ENCODE measurements at regions not wholly inside any gene's neighbourhood (a gene's known extent, or its start where the extent isn't known, plus 50 kb on each side); places are given as distances from the start of the nearest gene placed in this dataset.
"Not testable (repeated sequence)": the region's sequence is repeated elsewhere in the genome, so short reads cannot be mapped to it uniquely, and the experiment has no call there.

DNA sequence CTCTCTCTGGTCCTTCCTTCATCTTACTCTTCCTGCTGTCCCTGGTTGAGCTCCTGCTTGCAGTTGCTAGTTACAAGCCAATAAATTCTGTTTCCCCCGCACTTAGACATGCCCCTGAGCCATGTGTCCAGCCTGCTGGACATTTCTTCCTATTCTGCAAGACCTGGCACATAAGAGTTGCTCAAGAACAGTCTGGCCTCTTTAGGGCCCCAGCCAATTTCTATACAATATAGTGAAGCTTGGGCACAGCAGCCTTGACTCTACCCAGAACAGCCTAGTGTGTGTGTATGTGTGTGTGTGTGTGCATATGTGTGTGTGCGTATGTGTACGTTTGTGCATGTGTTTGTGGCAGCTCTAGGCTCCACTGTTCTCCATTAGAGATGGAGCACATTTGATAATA is 276.0 kb downstream of the CYRIA start:
- H2BK120ac ChIP-seq (replicated peaks; ENCODE audit: low read depth, low read length), result no peak overlapping the region
- DNase-seq (ENCODE audit: low read depth in 1 of 2, low spot score in 2 of 2), result no peak
- H4K20me1 ChIP-seq (replicated peaks in 1 of 2; ENCODE audit: control insufficient read depth in 1 of 2, insufficient read depth in 2 of 2, low read length in 2 of 2), result no peaks in the 10 kb centered on the region
- no peaks in the 10 kb centered on the region; a peak in 1 of 8 replicates for H3K36me3 ChIP-seq (ENCODE audit: control insufficient read depth in 2 of 4, insufficient read depth in 4 of 4, low read length in 3 of 4)
- TF ChIP-seq PHF8 (conservative IDR thresholded peaks at IDR 0.05; ENCODE audit: low read depth, low read length), result no peak
- no peak overlapping the region for H3K23ac ChIP-seq (ENCODE audit: insufficient read length)
- H3K4me3 ChIP-seq (ENCODE audit: extremely low read depth in 1 of 4, insufficient read depth in 2 of 4, low read depth in 3 of 4, low read length in 4 of 4), result no peak overlapping the region
- H2BK12ac ChIP-seq (ENCODE audit: low read depth, low read length), result no peak overlapping the region
- no peaks in the 10 kb centered on the region; a peak in 1 of 7 replicates for H3K4me1 ChIP-seq (replicated peaks in 1 of 4; ENCODE audit: control insufficient read depth in 3 of 4, insufficient read depth in 4 of 4, low read length in 3 of 4)
- H3K27me3 ChIP-seq (replicated peaks in 1 of 4; ENCODE audit: control insufficient read depth in 3 of 4, extremely low read depth in 1 of 4, insufficient read depth in 3 of 4, low read length in 3 of 4), result no peaks in the 10 kb centered on the region
- no peak overlapping the region for H4K5ac ChIP-seq (ENCODE audit: insufficient read length, low read depth, low read length)
- no peak overlapping the region for H3K18ac ChIP-seq (ENCODE audit: extremely low read depth, low read length)
- ChIA-PET CTCF (ENCODE audit: partially characterized antibody) (interaction anchor here (0.6 to 1.6 kb wide), 3 partner anchors 22 to 705 kb away, joined by 3 to 4 read pairs (median 3); no protein-coding TSS in a partner anchor), POLR2A (ENCODE audit: partially characterized antibody) (no interaction called here)
- no peak overlapping the region for H2AFZ ChIP-seq (ENCODE audit: low read length)
- no peak overlapping the region for H2BK5ac ChIP-seq (ENCODE audit: low read depth, low read length)
- no peak overlapping the region for H4K91ac ChIP-seq (replicated peaks; ENCODE audit: insufficient read length, low read length)
- peaks cover 3% of the 10 kb centered on the region; the same call in 1 of the 2 replicates for H3K23me2 ChIP-seq (ENCODE audit: low read depth, low read length)
- H3K9ac ChIP-seq (replicated peaks in 1 of 4; ENCODE audit: extremely low read depth in 1 of 4, low read depth in 3 of 4, low read length in 3 of 4), result no peak overlapping the region
- H4K8ac ChIP-seq (ENCODE audit: extremely low read depth, insufficient read depth, low read length), result no peak overlapping the region
- H3K14ac ChIP-seq (ENCODE audit: insufficient read length), result no peak overlapping the region
- H3K4me2 ChIP-seq (ENCODE audit: insufficient read depth in 1 of 2, low read depth in 2 of 2, low read length in 2 of 2), result no peak overlapping the region
- no peak overlapping the region for H2BK15ac ChIP-seq (ENCODE audit: low read length)
- H2BK20ac ChIP-seq (ENCODE audit: low read length), result no peak overlapping the region
- no peak overlapping the region for H3K4ac ChIP-seq (replicated peaks; ENCODE audit: insufficient read length, low read depth, low read length)
- H3K79me1 ChIP-seq (ENCODE audit: low read depth, low read length), result no peaks in the 10 kb centered on the region
- WGBS, 2 experiments (ENCODE audit: extremely low coverage in 1 of 2, insufficient coverage in 1 of 2, insufficient read length in 1 of 2, insufficient replicate concordance in 2 of 2, low coverage in 1 of 2, low lambda C conversion rate in 2 of 2, missing lambda C conversion rate in 1 of 2), result 80% methylated on average over 3 of the region's 3 CpGs; no CpG with 5 or more reads in 1 of the 2 experiments
- H3K27ac ChIP-seq (ENCODE audit: low read depth, low read length), result no peak overlapping the region
- no peak for FAIRE-seq
- no peak overlapping the region for H3K56ac ChIP-seq (replicated peaks; ENCODE audit: insufficient read length, low read depth, low read length)
- H2AK5ac ChIP-seq (ENCODE audit: low read depth, low read length), result no peak overlapping the region
- no peaks in the 10 kb centered on the region for H3K9me3 ChIP-seq (ENCODE audit: insufficient read depth in 2 of 2, low read depth in 1 of 2, low read length in 1 of 2)
- H3K79me2 ChIP-seq (ENCODE audit: control insufficient read depth in 1 of 2, insufficient read depth in 2 of 2, low read length in 2 of 2), result no peaks in the 10 kb centered on the region

DNA sequence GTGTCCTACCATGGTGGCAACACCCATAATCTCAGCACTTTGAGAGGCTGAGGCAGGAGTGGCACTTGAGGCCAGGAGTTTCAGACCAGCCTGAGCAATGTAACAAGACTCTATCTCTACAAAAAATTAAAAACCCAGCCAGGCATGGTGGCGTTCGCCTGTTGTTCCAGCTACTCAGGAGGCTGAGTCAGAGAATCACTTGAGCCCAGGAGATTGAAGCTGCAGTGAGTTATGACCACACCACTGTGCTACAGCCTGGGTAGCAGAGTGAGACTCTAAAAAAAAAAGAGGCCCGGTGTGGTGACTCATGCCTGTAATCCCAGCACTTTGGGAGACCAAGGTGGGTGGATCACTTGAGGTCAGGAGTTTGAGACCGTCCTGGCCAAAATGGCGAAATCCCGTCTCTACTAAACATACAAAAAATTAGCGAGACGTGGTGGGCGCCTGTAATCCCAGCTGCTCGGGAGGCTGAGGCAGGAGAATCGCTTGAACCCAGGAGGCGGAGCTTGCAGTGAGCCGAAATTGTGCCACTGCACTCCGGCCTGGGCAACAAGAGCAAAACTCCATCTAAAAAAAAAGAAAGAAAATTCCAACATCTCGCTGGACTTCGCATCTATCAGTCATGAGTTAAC is 277.3 kb downstream of the CYRIA start:
- DNase-seq (ENCODE audit: low read depth in 1 of 2, low spot score in 2 of 2), result not testable (repeated sequence)

More for the DNA sequence above, 277.3 kb downstream of the CYRIA start:
- H3K79me2 ChIP-seq (ENCODE audit: control insufficient read depth in 1 of 2, insufficient read depth in 2 of 2, low read length in 2 of 2); H4K91ac ChIP-seq (replicated peaks; ENCODE audit: insufficient read length, low read length); H3K9me3 ChIP-seq (ENCODE audit: insufficient read depth in 2 of 2, low read depth in 1 of 2, low read length in 1 of 2); H2AFZ ChIP-seq (ENCODE audit: low read length); H2BK15ac ChIP-seq (ENCODE audit: low read length); H3K4me2 ChIP-seq (ENCODE audit: insufficient read depth in 1 of 2, low read depth in 2 of 2, low read length in 2 of 2); H3K4ac ChIP-seq (replicated peaks; ENCODE audit: insufficient read length, low read depth, low read length); H3K18ac ChIP-seq (ENCODE audit: extremely low read depth, low read length); H3K36me3 ChIP-seq (ENCODE audit: control insufficient read depth in 2 of 4, insufficient read depth in 4 of 4, low read length in 3 of 4); H4K20me1 ChIP-seq (replicated peaks in 1 of 2; ENCODE audit: control insufficient read depth in 1 of 2, insufficient read depth in 2 of 2, low read length in 2 of 2); FAIRE-seq; H3K79me1 ChIP-seq (ENCODE audit: low read depth, low read length); H3K27me3 ChIP-seq (replicated peaks in 1 of 4; ENCODE audit: control insufficient read depth in 3 of 4, extremely low read depth in 1 of 4, insufficient read depth in 3 of 4, low read length in 3 of 4); H2BK120ac ChIP-seq (replicated peaks; ENCODE audit: low read depth, low read length); H3K4me3 ChIP-seq (ENCODE audit: extremely low read depth in 1 of 4, insufficient read depth in 2 of 4, low read depth in 3 of 4, low read length in 4 of 4); H2BK12ac ChIP-seq (ENCODE audit: low read depth, low read length); H3K14ac ChIP-seq (ENCODE audit: insufficient read length); H2BK20ac ChIP-seq (ENCODE audit: low read length); H4K8ac ChIP-seq (ENCODE audit: extremely low read depth, insufficient read depth, low read length); H3K23ac ChIP-seq (ENCODE audit: insufficient read length); H3K9ac ChIP-seq (replicated peaks in 1 of 4; ENCODE audit: extremely low read depth in 1 of 4, low read depth in 3 of 4, low read length in 3 of 4); POLR2A ChIA-PET (ENCODE audit: partially characterized antibody); H2BK5ac ChIP-seq (ENCODE audit: low read depth, low read length); H4K5ac ChIP-seq (ENCODE audit: insufficient read length, low read depth, low read length); H3K23me2 ChIP-seq (ENCODE audit: low read depth, low read length); H3K27ac ChIP-seq (ENCODE audit: low read depth, low read length); H3K56ac ChIP-seq (replicated peaks; ENCODE audit: insufficient read length, low read depth, low read length); H3K4me1 ChIP-seq (replicated peaks in 1 of 4; ENCODE audit: control insufficient read depth in 3 of 4, insufficient read depth in 4 of 4, low read length in 3 of 4); H2AK5ac ChIP-seq (ENCODE audit: low read depth, low read length): not testable (repeated sequence)
- CTCF ChIA-PET (ENCODE audit: partially characterized antibody), result interaction anchor here (0.8 kb wide), 1 partner anchor 119 kb away, joined by 3 read pairs; no protein-coding TSS in a partner anchor
- WGBS, 2 experiments (ENCODE audit: extremely low coverage in 1 of 2, insufficient coverage in 1 of 2, insufficient read length in 1 of 2, insufficient replicate concordance in 2 of 2, low coverage in 1 of 2, low lambda C conversion rate in 2 of 2, missing lambda C conversion rate in 1 of 2), result 95% methylated on average over 16 of the region's 16 CpGs; no CpG with 5 or more reads in 1 of the 2 experiments

Data from H1 (cell line).